ENCODE measurements at regions not wholly inside any gene's neighbourhood (a gene's known extent, or its start where the extent isn't known, plus 50 kb on each side); places are given as distances from the start of the nearest gene placed in this dataset.
"Not testable (repeated sequence)": the region's sequence is repeated elsewhere in the genome, so short reads cannot be mapped to it uniquely, and the experiment has no call there.

DNA sequence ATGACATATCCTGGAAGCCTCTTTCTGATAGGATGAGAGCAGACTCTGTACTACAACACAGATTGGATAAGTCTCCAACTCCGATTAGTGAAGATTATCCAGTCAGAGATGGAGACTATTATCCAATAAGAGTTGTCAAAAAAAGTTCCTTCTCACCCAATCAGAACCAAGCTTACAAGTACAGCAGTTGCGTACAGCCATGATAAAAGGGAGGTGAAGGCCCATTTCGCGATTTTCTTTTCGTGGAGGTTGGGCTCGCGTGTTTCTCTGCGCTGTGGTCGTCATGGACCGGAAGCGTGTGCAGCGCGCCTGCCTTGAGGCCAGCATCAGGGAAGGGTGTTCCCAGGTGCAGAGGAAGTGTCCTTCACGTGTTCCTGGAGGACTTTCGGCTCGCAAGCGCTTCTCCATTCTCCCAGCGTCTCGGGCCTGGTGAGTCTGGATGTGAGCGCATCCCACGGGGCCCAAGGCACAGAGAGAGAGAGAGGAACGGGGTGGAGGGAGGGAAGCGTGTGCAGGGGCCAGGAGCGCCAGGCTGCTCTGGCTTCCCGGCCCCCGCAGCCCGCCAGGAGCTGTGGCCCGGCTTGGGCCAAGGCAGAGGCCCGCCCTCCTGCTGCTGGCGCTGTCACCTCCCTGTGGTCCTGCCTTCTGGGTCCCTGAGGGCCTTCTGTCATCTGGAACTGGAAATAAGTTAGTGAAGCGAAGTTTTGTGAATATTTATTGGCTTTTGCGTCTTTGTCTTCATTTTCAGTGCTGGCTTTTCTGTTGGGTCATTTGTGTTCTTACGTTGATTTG lies 53.9 kb downstream of the CDRT15L2 start:
- not testable (repeated sequence) for DNase-seq

DNA sequence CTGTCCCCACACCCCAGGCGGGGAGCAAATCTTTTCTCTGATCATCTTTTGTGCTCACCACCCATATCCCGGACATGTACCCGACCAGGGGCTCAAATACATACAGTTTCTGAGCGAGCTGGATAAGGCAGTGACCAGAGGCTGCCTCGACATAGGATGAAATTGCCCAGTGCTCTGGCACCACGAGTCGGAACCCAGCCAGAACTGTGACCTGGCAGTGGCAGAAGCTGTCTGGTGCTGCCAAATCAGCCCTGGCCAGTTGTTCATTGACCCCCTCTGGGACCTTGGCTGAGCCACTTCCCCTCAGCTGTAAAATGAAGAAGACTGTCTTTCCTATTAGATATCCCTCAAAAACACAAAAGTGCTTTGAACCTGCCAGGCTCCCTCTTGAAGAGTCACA lies 60.6 kb downstream of the CDRT15L2 start:
- DNase-seq = not testable (repeated sequence)

DNA sequence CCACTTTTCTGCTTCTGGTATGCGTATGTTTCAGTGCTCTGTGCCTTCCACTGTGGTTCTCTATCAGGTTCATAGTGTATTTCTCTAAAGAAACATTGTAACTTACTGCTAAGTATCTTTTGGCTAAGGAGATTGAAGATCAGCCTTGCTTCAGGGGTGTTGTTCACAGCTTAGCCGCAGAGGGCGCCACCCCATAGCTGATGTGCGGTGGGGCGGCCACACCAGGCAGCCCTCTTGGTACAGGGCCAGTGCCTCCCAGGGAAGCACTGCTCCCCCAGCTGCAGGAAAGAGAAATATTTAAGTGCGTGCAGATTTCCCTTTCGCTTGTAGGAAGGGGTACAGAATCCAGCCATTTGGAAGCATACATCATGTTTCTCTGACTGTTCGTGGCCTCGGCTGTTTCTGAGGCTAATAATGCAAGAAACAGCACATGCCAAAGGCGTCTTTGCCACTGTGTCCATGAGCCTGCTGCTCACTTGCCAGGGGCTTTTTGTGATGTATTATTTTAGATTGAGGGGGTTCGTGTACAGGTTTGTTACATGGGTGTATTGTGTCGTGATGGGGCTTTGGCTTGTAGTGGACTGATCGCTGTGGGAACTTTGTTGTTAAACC lies 67.2 kb downstream of the CDRT15L2 start:
- peak in 1 of 2 donors; percentile 15 for DNase-seq

DNA sequence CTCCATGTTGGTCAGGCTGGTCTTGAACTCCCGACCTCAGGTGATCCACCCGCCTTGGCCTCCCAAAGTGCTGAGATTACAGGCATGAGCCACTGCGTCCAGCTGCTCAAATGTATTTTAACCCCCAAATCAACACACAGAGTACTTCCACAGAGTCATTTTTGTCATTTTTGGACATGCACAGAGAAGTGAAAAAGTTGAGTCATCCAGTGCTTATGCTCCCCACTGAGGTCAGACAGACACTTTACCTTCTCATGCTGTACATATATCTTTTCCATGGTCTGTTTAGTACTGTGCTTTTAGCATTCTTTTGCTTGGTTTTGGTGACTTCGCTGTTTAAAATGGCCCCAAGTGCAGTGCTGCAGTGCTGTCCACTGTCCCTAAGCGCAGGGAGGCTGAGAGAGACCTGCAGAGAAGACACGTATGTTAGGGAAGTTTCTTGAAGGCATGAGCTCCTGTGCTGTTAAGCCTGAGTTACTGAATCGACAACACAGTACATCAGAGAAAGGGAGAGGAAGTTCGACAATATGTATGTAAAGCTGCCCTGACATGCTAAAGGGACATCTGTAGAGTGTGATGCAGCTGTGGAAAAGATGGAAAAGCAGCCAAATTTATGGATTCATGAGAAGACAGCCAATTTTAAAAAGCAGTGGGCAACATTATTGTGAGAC lies 69.7 kb downstream of the CDRT15L2 start:
- DNase-seq = not testable (repeated sequence)

DNA sequence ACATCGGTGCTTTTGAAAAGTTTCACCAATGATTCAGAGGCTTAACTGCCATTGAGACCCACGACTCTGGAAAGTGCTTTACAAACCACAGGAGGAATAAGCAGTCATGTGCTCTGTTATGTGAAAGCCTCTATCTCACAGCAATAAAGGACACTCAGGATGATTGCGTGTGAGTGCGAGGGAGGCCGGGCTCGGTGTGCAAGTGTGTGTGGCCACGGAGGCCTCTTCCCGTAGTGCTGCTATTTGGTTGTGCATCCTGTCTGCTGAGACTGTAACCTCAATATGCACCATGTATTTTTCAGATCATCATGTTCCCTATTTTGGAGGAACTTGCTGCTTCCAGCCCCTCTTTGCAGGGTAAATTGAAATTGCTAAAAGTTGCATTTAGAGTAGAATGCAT lies 71.5 kb downstream of the CDRT15L2 start:
- DNase-seq = not testable (repeated sequence)

DNA sequence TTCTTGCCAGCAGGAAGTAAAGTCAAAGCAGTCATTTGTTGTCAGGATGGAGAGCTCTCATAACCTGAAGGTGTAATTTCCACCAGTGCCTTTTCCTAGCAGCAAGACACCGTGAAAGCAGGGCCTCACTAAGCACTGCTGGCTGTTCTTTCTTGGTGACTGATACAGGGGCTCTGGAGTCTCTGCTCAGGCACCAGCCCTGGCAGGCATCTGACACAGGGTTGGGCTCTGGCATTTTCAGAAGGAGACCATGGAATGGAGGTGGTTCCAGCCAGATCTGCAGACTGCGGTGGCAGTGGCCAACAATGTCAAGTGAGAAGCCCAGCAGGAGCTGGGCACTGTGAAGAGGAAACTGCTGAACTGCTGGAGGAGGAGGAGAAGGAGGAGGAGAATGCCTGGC lies 72.2 kb downstream of the CDRT15L2 start:
- not testable (repeated sequence) for DNase-seq

DNA sequence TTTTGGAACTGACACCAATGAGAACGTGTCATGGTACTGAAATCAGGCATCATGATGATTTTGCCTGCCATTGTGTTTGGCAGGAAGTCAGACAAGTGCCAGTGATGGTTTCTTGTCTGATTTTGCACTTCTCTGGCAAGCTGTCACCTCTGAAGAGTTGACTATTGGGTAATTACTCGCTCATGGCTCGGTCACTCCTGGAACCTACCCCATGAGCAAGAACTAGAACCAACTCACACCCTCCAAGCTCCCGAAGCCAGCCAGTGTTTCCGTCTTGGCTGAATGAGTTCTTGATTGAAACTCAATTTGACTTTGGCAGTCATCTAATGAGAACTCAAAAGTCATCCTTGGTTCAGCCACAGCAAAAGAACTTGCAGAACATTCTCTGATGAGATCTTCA lies 73.9 kb downstream of the CDRT15L2 start:
- not testable (repeated sequence) for DNase-seq

DNA sequence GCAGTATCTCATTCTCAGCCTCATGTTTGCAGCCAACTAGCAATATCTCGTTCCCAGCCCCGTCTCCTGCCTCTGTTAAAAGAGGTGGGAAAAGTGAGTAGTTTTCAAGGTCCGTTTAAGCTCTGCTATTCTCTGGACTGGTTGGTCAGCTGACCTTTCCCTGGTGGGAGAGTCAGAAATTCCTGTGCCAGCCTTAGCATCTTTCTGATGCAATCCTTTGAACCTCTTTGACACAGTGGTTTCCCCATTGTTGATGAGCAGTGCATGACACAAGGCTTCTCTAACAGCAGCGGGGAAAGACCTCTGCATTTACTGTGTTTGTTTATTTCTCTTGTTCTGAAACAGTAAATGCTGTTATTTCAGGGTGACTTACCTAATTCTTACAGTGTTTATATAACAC lies 74.6 kb downstream of the CDRT15L2 start:
- DNase-seq = not testable (repeated sequence)

DNA sequence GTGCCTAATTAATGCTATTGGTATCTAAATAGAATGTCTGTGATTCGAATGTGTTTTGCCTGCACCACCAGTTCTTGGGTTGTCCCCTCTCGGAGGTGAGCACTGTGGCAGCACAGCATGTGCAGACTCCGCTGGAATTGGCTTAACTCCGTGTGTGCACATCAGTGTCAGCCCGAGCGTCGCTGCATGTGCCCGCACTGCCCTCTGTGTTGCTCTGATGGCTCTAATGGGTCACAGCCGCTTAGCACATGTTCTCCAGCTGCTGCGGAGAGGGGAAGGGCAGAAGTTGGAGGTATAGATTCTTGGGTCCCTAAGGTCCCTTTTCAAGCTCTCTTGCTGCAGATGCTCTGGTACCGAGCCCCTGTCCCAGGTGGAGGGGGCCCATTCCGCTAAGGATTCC lies 75.1 kb downstream of the CDRT15L2 start:
- not testable (repeated sequence) for DNase-seq

DNA sequence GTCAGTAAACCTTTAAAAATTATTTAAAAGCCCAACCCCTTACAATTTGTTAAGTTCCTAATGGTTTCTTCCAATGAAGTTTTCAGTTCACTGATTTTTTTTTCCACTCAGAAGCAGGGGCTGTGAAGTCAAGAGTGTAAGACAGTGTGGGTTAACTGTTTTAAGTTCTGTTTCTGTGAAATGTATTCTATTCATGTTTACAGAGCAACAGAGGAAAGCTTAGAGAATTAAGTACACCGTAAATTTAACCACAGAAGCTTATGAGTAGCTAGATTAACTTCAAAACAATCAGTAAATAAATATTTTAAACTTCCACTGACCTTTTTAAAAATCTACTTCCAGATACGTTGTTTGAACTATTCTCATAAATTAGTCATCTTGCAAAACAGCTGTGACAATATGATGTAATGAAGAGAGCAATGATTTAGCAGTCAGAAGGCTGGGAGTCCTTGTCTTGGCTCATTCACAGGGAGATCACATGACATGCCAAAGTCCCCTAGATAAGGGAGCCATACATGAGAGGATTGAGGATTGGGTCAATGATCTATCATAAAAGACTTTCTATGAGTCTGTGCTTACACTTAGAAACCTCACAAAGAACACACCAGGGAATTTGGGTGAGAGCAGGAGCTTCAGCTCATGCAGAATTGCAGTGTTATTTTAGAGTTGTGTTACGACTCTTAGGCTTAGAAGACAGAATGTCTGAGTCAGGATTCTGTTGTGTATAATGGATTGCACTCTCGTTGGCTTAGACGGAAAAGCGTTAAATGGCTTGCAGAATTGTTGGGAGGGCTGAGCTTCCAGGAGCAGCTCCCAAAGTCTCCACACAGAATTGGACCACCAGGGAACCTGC lies 85.8 kb downstream of the CDRT15L2 start:
- not testable (repeated sequence) for DNase-seq

DNA sequence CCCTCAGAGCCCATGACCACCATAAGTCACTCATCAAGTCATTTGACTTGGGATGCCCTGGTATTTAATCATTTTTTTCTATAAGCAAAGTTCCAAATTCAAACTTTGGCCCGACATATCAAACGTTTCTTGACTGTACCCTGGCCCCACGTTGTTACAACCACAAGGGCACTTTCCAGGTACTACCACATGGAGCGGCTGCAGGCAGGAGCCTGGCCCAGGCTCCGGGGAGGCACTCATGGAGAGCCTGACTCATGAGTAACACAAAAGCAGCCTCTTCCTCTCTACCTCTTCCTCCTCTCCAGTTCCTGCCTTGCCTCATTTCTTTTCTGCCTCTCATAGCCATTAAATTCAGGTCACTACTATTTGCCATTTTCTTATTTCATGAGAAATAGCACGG lies 87.2 kb downstream of the CDRT15L2 start:
- DNase-seq = peak in 1 of 2 donors; percentile 21

DNA sequence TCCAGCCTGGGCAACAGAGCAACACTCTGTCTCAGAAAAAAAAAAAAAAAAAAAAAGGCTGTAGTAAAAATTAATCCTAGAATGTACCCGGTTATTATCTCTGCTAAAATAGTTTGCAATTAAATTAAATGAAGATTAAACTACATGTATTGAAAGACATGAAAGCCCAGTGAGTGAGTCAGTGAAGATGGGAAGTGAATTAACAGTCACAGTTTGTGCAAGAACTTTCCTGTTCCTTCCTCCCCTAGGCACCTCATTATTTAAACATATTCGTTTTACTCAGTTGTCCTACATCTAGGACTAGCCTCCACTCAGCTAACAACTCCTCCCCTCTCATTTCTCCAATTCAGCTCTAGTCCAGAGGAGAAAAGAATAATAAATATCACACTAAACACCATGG lies 88.2 kb downstream of the CDRT15L2 start:
- DNase-seq = not testable (repeated sequence)

DNA sequence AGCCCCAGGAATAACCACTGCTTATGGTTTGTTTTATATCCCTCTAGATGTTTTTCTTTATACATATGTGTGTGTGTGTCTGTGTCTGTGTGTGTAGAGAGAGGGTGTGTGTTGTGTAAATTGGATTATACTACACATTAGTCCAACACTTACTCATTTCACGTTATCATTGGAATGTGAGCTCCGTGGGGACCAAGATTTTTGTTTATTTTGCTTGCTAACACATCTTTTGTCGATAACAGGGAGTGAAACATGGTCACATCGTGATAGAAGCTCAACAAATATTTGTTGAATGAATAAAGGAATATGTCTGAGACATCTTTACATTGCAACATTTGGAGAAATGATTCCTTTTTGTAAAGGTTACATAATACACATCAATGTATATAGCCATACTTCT lies 88.8 kb downstream of the CDRT15L2 start:
- not testable (repeated sequence) for DNase-seq

DNA sequence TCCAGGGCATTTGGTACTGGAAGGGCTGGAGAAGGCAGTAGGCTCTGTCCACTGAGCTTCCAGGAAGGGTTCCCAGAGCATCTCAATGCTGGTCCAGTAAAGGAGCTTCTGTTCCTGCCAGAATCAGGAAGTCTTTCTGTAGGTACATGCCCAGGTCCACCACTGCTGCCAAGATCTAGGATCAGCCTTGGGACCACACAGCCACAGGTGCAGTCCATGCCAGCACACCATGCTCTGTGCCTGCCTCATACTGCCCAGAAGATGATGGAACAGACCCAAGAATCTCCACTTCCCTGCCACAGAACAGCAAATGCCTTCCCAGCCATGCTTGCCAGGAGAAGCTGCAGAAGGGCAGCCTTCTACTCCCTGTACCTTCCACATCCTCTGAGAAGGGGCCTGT lies 89.3 kb downstream of the CDRT15L2 start:
- DNase-seq = not testable (repeated sequence)

DNA sequence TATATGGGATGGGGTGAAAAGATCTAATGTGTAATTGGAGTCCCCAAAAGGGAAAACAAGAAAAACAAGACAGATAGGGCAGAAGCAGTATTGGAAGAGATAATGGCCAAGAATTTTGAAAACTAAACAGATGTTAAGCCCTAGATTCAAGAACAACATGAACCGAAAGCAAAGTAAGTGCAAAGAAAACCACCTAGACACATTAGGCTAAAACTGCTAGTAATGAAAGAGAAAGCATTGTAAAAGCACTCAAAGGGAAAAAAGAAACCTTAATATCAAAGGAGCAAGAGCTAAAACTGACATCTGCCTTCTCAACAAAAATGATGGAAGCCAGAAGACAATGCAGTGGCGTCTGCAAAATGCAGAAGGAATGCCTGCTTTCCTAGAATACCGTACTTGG lies 91.0 kb downstream of the CDRT15L2 start:
- not testable (repeated sequence) for DNase-seq

DNA sequence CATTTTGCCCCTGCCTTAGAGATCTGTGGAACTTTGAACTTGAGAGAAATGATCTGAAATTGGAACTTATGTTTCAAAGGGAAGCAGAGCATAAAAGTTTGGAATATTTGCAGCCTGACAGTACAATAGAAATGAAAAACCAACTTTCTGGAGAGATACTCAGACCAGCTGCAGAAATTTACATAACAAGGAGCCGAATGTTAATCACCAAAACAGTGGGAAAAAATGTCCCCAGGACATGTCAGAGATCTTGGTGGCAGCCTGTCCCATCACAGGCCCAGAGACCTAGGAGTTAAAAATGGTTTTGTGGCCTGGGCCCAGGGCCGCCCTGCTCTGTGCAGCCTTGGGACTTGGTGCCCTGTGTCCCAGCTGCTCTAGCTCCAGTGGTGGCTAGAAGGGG lies 94.8 kb downstream of the CDRT15L2 start:
- not testable (repeated sequence) for DNase-seq

DNA sequence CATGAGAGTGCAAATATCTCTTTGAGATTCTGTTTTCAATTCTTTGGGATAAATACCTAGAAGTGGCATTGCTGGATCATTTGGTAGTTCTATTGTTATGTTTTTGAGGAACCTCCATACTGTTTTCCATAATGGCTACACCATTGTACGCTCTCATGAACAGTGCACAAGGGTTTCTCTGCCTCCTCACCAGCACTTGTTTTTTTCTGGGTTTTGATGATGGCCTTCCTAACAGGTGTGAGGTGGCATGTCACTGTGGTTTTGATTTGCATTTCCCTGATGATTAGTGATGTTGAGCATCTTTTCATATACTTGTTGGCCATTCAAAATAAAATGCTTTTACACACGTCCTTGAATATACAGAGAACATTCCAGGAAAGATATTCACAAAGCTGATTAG lies 96.2 kb downstream of the CDRT15L2 start:
- not testable (repeated sequence) for DNase-seq

DNA sequence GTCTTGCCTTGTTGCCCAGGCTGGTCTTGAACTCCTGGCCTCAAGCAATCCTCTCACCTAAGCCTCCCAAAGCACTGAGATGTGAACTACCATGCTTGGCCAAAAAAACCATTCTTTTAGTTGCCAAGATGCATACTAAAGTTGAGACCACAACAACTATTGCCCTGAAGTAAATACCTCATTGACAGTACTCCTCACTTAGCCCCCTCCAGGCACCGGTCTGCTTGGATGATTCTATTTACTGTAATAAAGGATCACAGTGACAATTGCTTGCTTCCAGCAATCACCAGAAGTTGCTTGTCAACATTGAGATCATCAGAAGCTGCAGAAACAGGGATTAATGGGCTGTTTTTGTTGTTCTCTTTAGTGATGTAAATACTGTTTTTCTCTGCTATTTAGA lies 97.1 kb downstream of the CDRT15L2 start:
- not testable (repeated sequence) for DNase-seq

DNA sequence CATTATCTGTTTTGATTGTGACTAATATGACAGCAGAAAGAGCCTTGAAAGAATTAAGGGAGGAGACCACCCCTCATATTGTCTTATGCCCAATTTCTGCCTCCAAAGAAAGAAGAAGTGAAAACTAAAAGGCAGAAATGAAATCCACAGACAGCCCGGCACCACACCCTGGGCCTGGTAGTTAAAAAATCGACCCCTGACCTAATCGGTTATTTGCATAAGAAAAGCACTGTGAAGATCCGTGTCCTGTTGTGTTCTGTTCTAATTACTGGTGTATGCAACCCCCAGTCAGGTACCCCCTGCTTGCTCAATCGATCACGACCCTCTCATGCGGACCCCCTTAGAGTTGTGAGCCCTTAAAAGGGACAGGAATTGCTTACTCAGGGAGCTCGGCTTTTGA lies 97.9 kb downstream of the CDRT15L2 start:
- not testable (repeated sequence) for DNase-seq

DNA sequence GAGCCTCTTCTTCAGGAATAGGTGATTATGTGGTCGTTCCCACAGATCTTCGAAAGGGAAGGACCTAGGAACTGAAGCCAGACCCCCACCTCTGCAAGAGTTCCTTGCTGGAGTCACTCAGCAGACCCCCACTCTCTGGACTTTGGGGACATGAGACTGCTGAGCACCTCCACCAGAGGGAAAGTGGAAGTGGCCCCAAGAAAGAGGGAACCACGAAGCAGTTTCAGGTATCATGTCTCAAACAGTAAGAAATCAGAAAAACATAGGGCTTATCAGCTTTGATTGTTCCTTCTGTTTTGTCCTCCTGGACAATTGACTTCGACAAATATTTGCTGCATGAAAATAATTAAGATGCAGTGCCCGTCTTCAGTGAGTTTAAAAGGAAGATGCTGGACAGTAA lies 98.9 kb downstream of the CDRT15L2 start:
- DNase-seq = not testable (repeated sequence)

DNA sequence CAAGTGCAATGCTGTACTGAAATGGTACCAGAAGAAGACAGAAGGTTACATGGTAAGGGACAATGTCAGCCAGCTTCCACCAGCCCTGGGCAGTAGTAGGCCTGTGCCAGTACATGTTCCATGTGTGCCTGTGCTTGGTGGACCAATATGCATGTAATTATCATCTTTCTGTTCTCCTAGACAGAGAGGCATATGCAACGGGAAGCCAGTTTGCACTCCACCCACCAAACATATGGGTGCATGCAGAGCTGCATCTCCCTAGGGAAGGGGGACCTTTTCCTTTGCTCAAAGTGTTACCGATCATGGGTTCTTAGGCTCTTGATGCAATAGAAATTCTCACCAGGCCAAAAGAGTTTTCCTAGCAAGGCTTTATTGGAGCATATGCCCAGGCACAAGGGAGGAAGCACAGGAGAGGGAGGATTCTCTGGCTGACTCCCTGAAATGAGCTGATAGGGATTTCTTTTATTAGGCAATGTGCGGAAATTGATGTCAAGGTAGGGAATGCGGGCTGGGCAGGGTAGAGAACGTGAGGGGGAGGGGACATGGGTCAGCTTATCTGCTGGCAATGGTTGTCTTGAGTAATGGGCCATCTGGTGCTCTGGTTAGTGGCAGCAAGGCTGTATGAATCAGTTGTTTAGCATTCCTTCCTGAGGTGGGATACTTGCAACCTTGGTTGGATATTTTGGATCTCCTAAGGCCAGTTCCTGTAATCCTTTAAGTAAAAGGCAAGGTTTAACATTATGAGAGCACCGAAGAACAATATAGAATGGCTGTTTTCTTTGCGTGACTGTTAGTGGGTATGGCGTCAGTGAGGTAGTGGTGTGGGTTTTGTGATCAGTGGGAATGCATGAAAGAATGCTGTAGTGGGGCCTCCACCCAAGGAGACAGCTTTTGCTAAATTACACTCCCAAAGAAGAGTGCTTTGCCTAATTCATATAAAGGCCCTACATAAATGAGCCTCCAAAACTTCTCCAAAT lies 102.5 kb downstream of the CDRT15L2 start:
- DNase-seq = not testable (repeated sequence)

Measured in CD4-positive, alpha-beta T cell treated with Interleukin-4 for 1 hour (primary cell).